ENCODE measurements at regions not wholly inside any gene's neighbourhood (a gene's known extent, or its start where the extent isn't known, plus 50 kb on each side); places are given as distances from the start of the nearest gene placed in this dataset.
"Not testable (repeated sequence)": the region's sequence is repeated elsewhere in the genome, so short reads cannot be mapped to it uniquely, and the experiment has no call there.

GRCh38 chr2:87515226-87515625 is 232.7 kb upstream of the PLGLB2 start:
- CTCF ChIA-PET; POLR2A ChIA-PET; H3K27ac ChIP-seq; FAIRE-seq; H3K4me3 ChIP-seq; ATAC-seq; H3K9me3 ChIP-seq; DNase-seq (ENCODE audit: low read depth in 1 of 2, low spot score in 1 of 2); H3K4me2 ChIP-seq; H3K4me1 ChIP-seq: not testable (repeated sequence)
- WGBS (ENCODE audit: missing lambda C conversion rate): 97% methylated on average over 2 of the region's 2 CpGs

- POLR2A ChIA-PET, FAIRE-seq, ATAC-seq: not testable (repeated sequence)
Observed at GRCh38 chr2:87515875-87516274, 232.0 kb upstream of the PLGLB2 start.

GRCh38 chr2:87516369-87516967 is 231.4 kb upstream of the PLGLB2 start:
- H3K4me2 ChIP-seq; DNase-seq (ENCODE audit: low read depth in 1 of 2, low spot score in 1 of 2); ATAC-seq; H3K4me1 ChIP-seq; H3K4me3 ChIP-seq; FAIRE-seq; H3K27ac ChIP-seq; H3K9me3 ChIP-seq; POLR2A ChIA-PET; CTCF ChIA-PET: not testable (repeated sequence)
- WGBS (ENCODE audit: missing lambda C conversion rate): 83% methylated on average over 7 of the region's 7 CpGs

More at GRCh38 chr2:87515875-87516274, 232.0 kb upstream of the PLGLB2 start:
- H3K4me1 ChIP-seq; H3K4me3 ChIP-seq; DNase-seq (ENCODE audit: low read depth in 1 of 2, low spot score in 1 of 2); H3K27ac ChIP-seq; H3K9me3 ChIP-seq; H3K4me2 ChIP-seq; CTCF ChIA-PET: not testable (repeated sequence)
- 97% methylated on average over 2 of the region's 3 CpGs for WGBS (ENCODE audit: missing lambda C conversion rate)

GRCh38 chr2:87517438-87517837 is 230.4 kb upstream of the PLGLB2 start:
- H3K4me2 ChIP-seq; ATAC-seq; POLR2A ChIA-PET; H3K4me1 ChIP-seq; H3K4me3 ChIP-seq; FAIRE-seq; CTCF ChIA-PET; H3K9me3 ChIP-seq; H3K27ac ChIP-seq; DNase-seq (ENCODE audit: low read depth in 1 of 2, low spot score in 1 of 2): not testable (repeated sequence)
- WGBS (ENCODE audit: missing lambda C conversion rate): 95% methylated on average over 3 of the region's 7 CpGs

GRCh38 chr2:87518066-87518465 is 229.8 kb upstream of the PLGLB2 start:
- ATAC-seq; CTCF ChIA-PET; DNase-seq (ENCODE audit: low read depth in 1 of 2, low spot score in 1 of 2); H3K4me2 ChIP-seq; H3K27ac ChIP-seq; POLR2A ChIA-PET; H3K9me3 ChIP-seq; FAIRE-seq; H3K4me3 ChIP-seq; H3K4me1 ChIP-seq: not testable (repeated sequence)
- WGBS (ENCODE audit: missing lambda C conversion rate): 92% methylated on average over 7 of the region's 7 CpGs

GRCh38 chr2:87518547-87518946 is 229.3 kb upstream of the PLGLB2 start:
- H3K9me3 ChIP-seq; H3K27ac ChIP-seq; DNase-seq (ENCODE audit: low read depth in 1 of 2, low spot score in 1 of 2); H3K4me1 ChIP-seq; H3K4me2 ChIP-seq; FAIRE-seq; POLR2A ChIA-PET; H3K4me3 ChIP-seq; CTCF ChIA-PET; ATAC-seq: not testable (repeated sequence)
- WGBS (ENCODE audit: missing lambda C conversion rate): 92% methylated on average over 8 of the region's 8 CpGs

GRCh38 chr2:87519158-87520011 is 228.5 kb upstream of the PLGLB2 start:
- FAIRE-seq; H3K4me2 ChIP-seq; H3K27ac ChIP-seq; CTCF ChIA-PET; H3K4me1 ChIP-seq; DNase-seq (ENCODE audit: low read depth in 1 of 2, low spot score in 1 of 2); H3K4me3 ChIP-seq; POLR2A ChIA-PET; H3K9me3 ChIP-seq: not testable (repeated sequence)
- 83% methylated on average over 5 of the region's 8 CpGs for WGBS (ENCODE audit: missing lambda C conversion rate)
- ATAC-seq: peak in 1 of 2 experiments; percentile 23; a peak in 1 of 6 replicates

- H3K9me3 ChIP-seq; POLR2A ChIA-PET; H3K4me1 ChIP-seq; H3K4me2 ChIP-seq; FAIRE-seq; H3K4me3 ChIP-seq; CTCF ChIA-PET; H3K27ac ChIP-seq; ATAC-seq; DNase-seq (ENCODE audit: low read depth in 1 of 2, low spot score in 1 of 2): not testable (repeated sequence)
- WGBS (ENCODE audit: missing lambda C conversion rate): 93% methylated on average over 10 of the region's 10 CpGs
Observed at GRCh38 chr2:87521057-87521456, 226.8 kb upstream of the PLGLB2 start.

- DNase-seq (ENCODE audit: low read depth in 1 of 2, low spot score in 1 of 2); H3K4me1 ChIP-seq; H3K9me3 ChIP-seq; H3K27ac ChIP-seq; H3K4me3 ChIP-seq; FAIRE-seq; ATAC-seq; CTCF ChIA-PET; H3K4me2 ChIP-seq; POLR2A ChIA-PET: not testable (repeated sequence)
- 92% methylated on average over 6 of the region's 7 CpGs for WGBS (ENCODE audit: missing lambda C conversion rate)
Observed at GRCh38 chr2:87521489-87521888, 226.4 kb upstream of the PLGLB2 start.

GRCh38 chr2:87524619-87525188 is 223.2 kb upstream of the PLGLB2 start:
- CTCF ChIA-PET; ATAC-seq; H3K27ac ChIP-seq; H3K9me3 ChIP-seq; H3K4me3 ChIP-seq; H3K4me2 ChIP-seq; DNase-seq (ENCODE audit: low read depth in 1 of 2, low spot score in 1 of 2); POLR2A ChIA-PET; FAIRE-seq; H3K4me1 ChIP-seq: not testable (repeated sequence)
- 76% methylated on average over 5 of the region's 5 CpGs for WGBS (ENCODE audit: missing lambda C conversion rate)

- CTCF ChIA-PET, FAIRE-seq: not testable (repeated sequence)
Observed at GRCh38 chr2:87525497-87525991, 222.3 kb upstream of the PLGLB2 start.

More at GRCh38 chr2:87525497-87525991, 222.3 kb upstream of the PLGLB2 start:
- POLR2A ChIA-PET; H3K9me3 ChIP-seq; H3K4me3 ChIP-seq; ATAC-seq; H3K4me1 ChIP-seq; H3K27ac ChIP-seq; H3K4me2 ChIP-seq; DNase-seq (ENCODE audit: low read depth in 1 of 2, low spot score in 1 of 2): not testable (repeated sequence)
- WGBS (ENCODE audit: missing lambda C conversion rate): no CpG with 5 or more reads among the region's 5 CpGs
